SJSA1 (cell line): ENCODE measurements at regions not wholly inside any gene's neighbourhood (a gene's known extent, or its start where the extent isn't known, plus 50 kb on each side); places are given as distances from the start of the nearest gene placed in this dataset.
"Not testable (repeated sequence)": the region's sequence is repeated elsewhere in the genome, so short reads cannot be mapped to it uniquely, and the experiment has no call there.

Experiments
- DNase-seq, 2 experiments: peaks; one replicate each; pipeline ENCODE4 v3.0.0-alpha.2; 2015 to 2020; ENCODE audit warnings: low spot score in 2 of 2, low read depth in 1 of 2
- H3K27ac ChIP-seq: fragments of 250-450 bp; sonication (Bioruptor Pico); 2 replicates; pipeline ENCODE4 v1.5.1; 2020; ENCODE audit warnings: mild to moderate bottlenecking, moderate library complexity
- H3K27me3 ChIP-seq: fragments of 250-450 bp; sonication (Bioruptor Pico); replicated peaks from 2 replicates; pipeline ENCODE4 v1.5.1; 2020; ENCODE audit warnings: mild to moderate bottlenecking, moderate library complexity
- H3K36me3 ChIP-seq: fragments of 250-450 bp; sonication (Bioruptor Pico); 2 replicates; pipeline ENCODE4 v1.5.1; 2020; ENCODE audit warnings: mild to moderate bottlenecking
- H3K4me1 ChIP-seq: fragments of 250-450 bp; sonication (Bioruptor Pico); replicated peaks from 2 replicates; pipeline ENCODE4 v1.6.1; 2021; ENCODE audit warnings: mild to moderate bottlenecking
- H3K4me3 ChIP-seq: fragments of 250-450 bp; sonication (Bioruptor Pico); 2 replicates; pipeline ENCODE4 v1.5.1; 2020; ENCODE audit warnings: mild to moderate bottlenecking
- H3K9me3 ChIP-seq: fragments of 250-450 bp; sonication (Bioruptor Pico); replicated peaks from 2 replicates; pipeline ENCODE4 v1.5.1; 2020; ENCODE audit warnings: mild to moderate bottlenecking

DNA sequence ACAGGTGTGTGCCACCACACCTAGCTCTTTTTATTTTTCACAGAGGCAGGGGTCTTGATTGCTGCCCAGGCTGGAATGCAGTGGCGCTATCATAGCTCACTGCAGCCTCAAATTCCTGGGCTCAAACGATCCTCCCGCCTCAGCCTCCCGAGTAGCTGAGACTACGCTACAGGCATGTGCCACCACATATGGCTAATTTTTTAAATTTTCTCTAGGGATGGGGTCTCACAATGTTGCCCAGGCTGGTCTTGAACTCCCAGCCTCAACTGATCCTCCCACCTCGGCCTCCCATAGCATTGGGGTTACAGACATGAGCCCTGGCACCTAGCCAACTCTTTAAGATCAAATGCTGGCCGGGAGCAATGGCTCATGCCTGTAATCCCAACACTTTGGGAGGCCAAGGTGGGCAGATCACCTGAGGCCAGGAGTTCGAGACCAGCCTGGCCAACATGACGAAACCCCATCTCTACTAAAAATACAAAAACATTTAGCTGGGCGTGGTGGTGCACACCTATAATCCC lies 50.6 kb upstream of the MYL10 start:
- not testable (repeated sequence) for H3K27ac ChIP-seq, H3K4me3 ChIP-seq, H3K9me3 ChIP-seq, H3K36me3 ChIP-seq, H3K27me3 ChIP-seq, DNase-seq
- H3K4me1 ChIP-seq: peaks cover 18% of the 10 kb centered on the region

DNA sequence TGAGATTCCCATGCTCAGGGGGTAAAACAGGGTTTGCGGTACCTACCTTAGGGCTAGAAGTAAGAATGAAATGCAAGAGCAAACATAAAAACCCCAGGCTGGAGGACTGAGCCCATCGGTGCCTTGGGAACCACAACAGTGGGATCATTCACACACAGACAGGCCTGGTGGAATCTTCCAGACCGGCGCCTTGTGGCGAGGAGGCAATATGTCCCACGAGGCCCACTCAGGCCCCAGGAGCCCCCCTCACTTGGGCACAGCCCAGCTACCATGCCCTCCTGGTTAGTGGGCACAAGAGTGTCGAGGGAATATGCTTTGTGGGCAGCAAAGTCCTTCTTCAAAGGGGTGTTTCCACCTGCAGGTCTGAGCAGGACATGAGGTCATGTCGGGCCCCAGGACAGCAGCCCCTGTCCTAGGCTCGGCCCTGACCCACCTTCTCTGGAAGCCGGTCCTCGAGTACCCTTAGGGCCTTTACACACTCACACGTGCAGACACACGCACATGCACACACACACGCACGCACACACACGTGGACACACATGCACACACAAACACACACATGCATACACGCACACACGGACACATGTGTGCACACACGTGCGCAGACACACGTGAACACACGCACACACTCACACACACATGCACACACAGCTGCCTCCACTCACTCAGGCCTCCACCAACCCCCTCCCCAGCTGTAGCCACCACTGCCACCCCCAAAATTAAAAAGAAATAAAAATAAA lies 51.5 kb upstream of the MYL10 start:
- Histone ChIP-seq H3K27me3 (no peaks in the 10 kb centered on the region), H3K9me3 (no peaks in the 10 kb centered on the region), H3K4me3 (no peak overlapping the region), H3K36me3 (no peaks in the 10 kb centered on the region), H3K27ac (no peak overlapping the region), H3K4me1 (peaks cover 18% of the 10 kb centered on the region)
- DNase-seq: no peak

DNA sequence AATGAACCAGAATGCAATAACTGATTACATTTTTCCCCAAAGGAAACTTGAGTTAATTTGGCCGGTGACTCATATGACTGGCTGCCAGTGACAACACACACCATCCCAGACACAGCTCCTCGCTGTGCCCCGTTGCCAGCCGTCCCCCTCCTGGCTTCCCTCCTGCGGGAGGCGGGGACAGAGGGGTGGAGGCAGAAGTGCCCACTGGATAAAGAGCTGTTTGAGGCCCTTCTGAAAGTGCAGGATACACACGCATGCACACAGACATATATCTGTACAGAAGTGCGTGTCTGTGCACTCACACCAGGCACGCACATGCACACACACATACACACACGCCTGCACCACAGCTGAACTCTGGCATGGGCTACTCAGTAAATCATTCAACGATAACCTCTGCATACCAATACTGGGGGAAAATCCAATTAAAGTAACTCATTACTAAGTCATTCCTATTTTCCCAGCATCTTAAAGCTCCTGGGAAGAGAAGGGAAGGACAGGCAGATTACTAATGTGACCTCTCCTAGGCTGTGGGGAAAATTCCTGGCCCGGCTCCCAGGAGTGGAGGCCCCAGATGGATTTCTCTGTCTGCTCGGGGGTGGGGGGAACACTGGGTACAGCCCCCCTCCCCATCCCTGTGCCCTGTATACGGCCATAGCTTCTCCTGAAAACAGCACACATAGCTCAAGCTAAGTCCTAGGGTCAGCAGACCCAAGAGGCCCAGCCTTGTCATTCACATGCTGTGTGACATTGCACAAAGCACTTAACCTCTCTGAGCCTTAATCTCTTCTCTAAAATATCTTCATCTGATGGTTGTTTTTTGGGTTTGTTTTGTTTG lies 52.3 kb upstream of the MYL10 start:
- Histone ChIP-seq H3K27me3 (no peaks in the 10 kb centered on the region), H3K4me1 (peaks cover 21% of the 10 kb centered on the region), H3K4me3 (no peak overlapping the region), H3K9me3 (no peaks in the 10 kb centered on the region), H3K27ac (no peak overlapping the region), H3K36me3 (no peaks in the 10 kb centered on the region)
- DNase-seq: peak; percentile 60 to 82

DNA sequence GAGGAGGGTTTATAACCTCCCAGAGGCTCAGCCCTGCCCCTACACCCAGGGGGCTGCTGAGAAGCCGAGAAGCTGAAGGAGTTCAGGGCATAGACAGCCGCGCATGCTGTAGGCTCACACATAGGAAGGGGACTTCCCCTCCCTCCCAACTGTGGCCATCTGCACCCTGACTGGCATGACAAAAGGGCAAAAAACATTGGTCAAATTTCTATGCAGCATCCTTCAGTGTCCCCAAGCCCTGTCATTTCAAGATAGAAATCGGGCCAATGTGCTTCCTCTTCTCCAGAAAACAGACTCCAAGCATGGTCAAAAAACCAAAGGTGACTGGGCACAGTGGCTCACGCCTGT lies 55.9 kb upstream of the MYL10 start:
- DNase-seq: no peak
- no peaks in the 10 kb centered on the region for H3K9me3 ChIP-seq
- H3K27ac ChIP-seq: no peak overlapping the region
- peaks cover 26% of the 10 kb centered on the region for H3K4me1 ChIP-seq
- H3K27me3 ChIP-seq: no peaks in the 10 kb centered on the region
- no peak overlapping the region for H3K4me3 ChIP-seq
- no peaks in the 10 kb centered on the region for H3K36me3 ChIP-seq

DNA sequence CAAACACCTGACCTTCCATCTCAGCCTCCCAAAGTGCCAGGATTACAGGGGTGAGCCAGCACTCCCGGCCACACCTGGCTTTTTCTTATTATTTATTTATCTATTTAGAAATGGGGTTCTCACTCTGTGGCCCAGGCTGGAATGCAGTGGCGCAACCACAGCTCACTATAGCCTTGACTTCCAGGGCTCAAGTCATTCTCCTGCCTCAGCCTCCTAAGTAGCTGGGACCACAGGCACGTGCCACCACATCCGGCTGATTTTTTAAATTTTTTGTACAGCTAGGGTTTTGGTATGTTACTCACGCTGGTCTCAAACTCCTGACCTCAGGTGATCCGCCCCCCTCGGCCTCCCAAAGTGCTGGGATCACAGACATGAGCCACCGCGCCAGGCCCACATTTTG lies 56.9 kb upstream of the MYL10 start:
- H3K4me1 ChIP-seq: peaks cover 19% of the 10 kb centered on the region
- no peak overlapping the region for H3K27ac ChIP-seq
- H3K9me3 ChIP-seq: no peaks in the 10 kb centered on the region
- no peaks in the 10 kb centered on the region for H3K36me3 ChIP-seq
- no peak overlapping the region for H3K4me3 ChIP-seq
- no peaks in the 10 kb centered on the region for H3K27me3 ChIP-seq
- DNase-seq: peak; percentile 41 to 53

DNA sequence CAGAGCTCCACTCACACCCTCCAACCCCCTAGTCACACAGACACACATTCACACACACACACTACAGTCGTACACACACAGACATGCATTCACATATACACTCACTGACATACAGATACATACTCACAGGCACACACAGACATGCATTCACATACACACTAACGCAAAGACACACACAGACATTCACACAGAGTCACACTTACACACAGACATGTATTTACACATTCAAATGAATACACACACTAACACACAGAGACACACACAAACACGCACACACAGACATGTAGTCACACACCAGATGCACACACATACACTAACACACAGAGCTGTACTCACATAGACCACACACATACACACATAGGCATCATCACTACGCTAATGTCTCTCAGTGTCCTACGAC lies 58.0 kb upstream of the MYL10 start:
- DNase-seq: no peak
- Histone ChIP-seq H3K4me1 (peaks cover 12% of the 10 kb centered on the region), H3K27me3 (no peaks in the 10 kb centered on the region), H3K4me3 (no peak overlapping the region), H3K27ac (no peak overlapping the region), H3K36me3 (no peaks in the 10 kb centered on the region), H3K9me3 (no peaks in the 10 kb centered on the region)

DNA sequence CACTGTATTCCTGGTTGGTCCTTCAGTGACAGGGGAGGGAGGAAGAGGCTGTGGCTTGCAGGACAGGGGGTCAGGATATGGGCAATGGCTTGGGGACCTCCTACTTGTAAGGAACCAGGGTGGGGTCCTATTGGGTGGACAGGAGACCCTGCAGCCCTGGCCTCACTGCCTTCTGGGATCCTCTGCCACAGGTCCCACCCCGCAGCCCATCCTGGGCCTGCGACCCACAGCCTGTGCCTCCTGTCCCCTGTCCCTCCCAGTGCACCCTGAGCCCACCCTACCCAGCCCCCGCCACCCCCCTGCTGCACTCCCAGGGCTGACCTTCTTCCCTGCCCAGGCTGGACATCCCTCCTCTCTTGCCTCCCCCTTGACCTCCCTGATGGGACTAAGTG lies 58.7 kb upstream of the MYL10 start:
- Histone ChIP-seq H3K27me3 (no peaks in the 10 kb centered on the region), H3K27ac (no peak overlapping the region), H3K9me3 (no peaks in the 10 kb centered on the region), H3K4me1 (peaks cover 12% of the 10 kb centered on the region), H3K36me3 (no peaks in the 10 kb centered on the region), H3K4me3 (no peak overlapping the region)
- DNase-seq: no peak

DNA sequence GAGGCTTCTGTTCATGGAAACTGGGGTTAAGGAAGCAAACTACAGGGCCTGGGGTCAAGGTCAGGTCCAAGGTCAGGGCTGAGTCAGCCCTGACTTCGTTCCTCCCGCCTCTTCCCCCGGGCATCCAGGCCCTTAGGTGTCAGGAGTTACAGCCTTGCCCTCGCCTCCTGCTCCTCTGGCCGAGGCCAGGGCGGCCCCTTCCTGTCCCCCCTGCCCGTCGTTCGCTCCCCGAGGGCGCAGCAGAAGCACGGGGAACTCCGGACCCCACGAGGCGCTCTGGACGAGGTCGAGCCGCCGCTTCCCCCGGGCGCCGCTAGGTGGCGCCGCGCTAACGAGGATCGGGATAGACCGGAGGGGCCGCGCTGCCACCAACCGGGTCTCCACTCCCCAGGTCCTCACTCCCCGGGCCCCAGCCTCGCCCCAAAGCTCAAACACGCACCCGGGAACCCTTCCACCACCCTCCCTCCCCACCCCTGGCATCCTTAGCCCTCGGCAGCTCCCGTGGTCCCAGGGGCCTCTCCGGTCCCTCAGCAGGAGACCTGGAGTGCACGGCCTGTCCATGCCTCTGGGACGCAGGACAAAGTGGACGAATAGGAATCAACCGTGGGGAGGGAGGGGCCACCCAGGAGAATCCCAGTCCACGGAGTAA lies 59.2 kb upstream of the MYL10 start:
- H3K27me3 ChIP-seq: no peaks in the 10 kb centered on the region
- no peak overlapping the region for H3K27ac ChIP-seq
- peak overlapping the region; percentile 5; the same call in 1 of the 2 replicates for H3K4me3 ChIP-seq
- H3K4me1 ChIP-seq: peaks cover 12% of the 10 kb centered on the region
- H3K9me3 ChIP-seq: no peaks in the 10 kb centered on the region
- no peaks in the 10 kb centered on the region for H3K36me3 ChIP-seq
- DNase-seq: peak; percentile 69 to 80

DNA sequence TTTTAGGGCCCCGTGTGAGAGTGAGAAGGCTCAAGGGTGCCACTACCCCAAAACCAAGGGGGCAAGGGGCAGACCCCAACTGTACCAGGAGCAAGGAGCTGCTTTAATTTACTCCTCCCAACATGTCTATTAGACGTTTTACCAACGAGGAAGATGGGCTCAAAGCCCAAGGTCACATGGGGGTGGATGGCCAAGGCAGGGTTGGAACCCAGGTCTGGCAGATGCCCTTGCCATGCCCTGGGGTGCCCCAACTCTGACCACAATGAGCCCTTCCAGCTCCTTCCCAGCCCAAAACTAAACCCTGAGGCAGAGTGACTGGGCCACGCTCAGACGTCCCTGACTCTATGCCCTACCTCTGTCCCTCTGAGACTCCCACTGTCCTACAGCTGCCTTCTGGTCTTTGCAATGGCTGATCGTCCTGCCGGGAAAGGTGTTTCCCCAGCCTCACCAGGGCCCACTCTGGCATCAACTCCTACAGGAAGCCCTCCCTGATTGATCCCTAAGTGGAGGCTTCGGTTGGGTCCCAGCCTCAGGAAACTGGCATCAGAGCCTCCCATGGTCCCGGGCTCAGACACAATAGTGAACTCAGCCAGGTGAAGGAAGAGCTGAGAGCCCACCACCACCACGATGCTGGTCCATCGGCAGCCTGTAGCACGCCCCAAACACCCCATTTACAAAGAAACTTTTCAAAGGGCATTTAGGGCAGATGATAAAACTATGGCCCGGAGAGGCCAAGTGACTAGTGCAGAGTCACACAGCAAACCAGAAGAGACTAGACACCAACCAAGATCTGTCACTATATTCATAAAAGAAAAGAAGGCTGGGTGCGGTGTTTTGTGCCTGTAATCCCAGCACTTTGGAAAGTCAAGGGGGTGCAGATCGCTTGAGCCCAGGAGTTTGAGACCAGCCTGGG lies 60.2 kb upstream of the MYL10 start:
- peaks cover 12% of the 10 kb centered on the region for H3K4me1 ChIP-seq
- no peaks in the 10 kb centered on the region for H3K9me3 ChIP-seq
- H3K27ac ChIP-seq: no peak overlapping the region
- no peak overlapping the region for H3K4me3 ChIP-seq
- no peaks in the 10 kb centered on the region for H3K36me3 ChIP-seq
- H3K27me3 ChIP-seq: no peaks in the 10 kb centered on the region
- no peak for DNase-seq

DNA sequence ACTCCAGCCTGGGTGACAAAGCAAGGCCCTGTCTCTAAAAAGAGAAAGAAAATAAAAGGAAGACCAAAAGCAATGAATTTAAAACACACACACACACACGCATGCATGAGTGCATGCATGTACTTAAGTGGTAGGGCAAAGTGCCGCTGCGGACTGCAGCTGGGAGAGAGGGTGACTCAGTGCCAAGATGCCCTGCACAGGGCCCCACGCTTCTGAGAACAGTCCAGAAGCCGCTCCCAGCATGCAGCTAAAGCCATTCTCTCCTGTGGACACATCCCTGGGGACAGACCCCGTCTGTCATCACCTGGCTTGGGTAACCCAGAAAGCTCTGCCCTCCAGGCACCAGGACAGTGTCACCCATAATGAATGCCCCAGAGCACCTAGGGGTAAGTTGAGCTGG lies 61.0 kb upstream of the MYL10 start:
- DNase-seq: no peak
- Histone ChIP-seq H3K9me3 (no peaks in the 10 kb centered on the region), H3K27ac (no peak overlapping the region), H3K4me3 (no peak overlapping the region), H3K27me3 (no peaks in the 10 kb centered on the region), H3K4me1 (peaks cover 12% of the 10 kb centered on the region), H3K36me3 (no peaks in the 10 kb centered on the region)

DNA sequence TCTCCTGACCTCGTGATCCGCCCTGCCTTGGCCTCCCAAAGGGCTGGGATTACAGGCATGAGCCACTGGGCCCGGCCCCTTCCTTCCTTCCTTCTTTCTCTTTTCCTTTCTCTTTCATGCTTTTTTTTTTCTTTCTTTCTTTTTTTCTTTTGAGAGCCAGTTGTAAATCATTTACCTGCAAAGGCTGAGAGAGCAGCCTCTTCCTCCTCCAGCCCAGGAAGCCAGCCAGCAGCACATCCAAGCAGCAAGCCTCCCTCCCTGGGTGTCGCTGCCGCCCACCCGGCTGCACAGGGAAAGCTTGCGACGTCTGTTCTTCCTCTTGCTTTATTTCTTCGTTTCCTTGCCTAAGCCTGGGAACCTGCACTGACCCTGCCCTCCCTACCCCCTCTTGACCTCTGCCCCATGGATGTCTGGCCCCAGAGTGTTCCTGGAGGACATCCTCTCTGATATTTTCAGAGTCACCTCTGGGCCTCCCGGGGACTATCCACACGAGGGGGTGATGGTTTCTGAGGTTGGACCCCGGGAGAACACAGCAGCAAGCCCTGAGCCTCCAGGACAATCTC lies 62.8 kb upstream of the MYL10 start:
- Histone ChIP-seq H3K4me1 (peaks cover 8% of the 10 kb centered on the region), H3K36me3 (no peaks in the 10 kb centered on the region), H3K4me3 (no peak overlapping the region), H3K27me3 (no peaks in the 10 kb centered on the region), H3K9me3 (no peaks in the 10 kb centered on the region), H3K27ac (no peak overlapping the region)
- DNase-seq: no peak

DNA sequence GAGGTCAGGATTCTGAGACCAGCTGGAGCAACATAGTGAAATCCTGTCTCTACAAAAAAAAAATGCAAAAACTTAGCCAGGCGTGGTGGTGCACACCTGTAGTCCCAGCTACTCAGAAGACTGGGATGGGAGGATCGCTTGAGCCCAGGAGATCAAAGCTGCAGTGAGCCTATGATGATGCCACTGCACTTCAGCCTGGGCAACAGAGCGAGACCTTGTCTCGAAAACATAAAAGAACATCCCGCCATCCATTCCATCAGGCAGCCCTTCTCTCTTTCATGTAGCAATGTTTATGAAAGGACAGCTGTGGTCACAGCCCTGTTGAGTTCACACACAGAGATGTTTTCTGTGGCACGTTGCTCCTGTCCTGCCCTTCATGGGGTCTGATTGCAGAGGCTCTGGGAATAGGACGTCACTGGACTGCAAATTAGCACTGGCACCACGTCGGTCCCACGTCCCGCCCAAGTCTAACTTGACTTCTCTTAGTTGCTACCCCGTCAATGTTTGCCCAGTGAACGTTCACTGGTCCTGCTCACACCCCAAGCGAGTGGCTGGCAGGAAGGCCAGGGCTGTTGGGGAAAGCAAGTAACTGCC lies 64.5 kb upstream of the MYL10 start:
- Histone ChIP-seq H3K27ac (no peak overlapping the region), H3K4me3 (no peak overlapping the region), H3K4me1 (peaks cover 1% of the 10 kb centered on the region), H3K27me3 (no peaks in the 10 kb centered on the region), H3K9me3 (no peaks in the 10 kb centered on the region), H3K36me3 (no peaks in the 10 kb centered on the region)
- no peak for DNase-seq

DNA sequence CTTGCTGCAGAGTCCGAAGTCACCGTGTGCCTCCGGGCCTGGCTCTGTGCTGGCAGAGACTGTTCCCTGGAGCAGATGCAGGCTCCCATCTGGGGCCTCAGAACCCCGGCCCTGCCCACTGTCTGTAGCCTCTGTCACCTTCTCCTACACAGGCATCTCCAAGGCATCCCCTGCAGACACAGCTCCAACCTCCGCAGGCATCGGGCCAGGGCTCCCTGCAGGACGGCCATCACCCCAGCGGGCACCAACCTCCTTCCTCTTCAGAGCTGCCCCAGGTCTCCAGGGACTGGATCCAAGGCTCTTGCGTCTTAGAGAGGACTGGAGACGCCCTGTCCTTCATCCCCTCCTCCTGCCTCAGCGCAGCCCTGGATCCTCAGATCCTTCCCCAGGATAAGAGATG lies 69.9 kb upstream of the MYL10 start:
- Histone ChIP-seq H3K9me3 (no peaks in the 10 kb centered on the region), H3K4me3 (no peak overlapping the region), H3K27me3 (no peaks in the 10 kb centered on the region), H3K4me1 (no peaks in the 10 kb centered on the region), H3K27ac (no peak overlapping the region), H3K36me3 (no peaks in the 10 kb centered on the region)
- DNase-seq: no peak
